HuH-7 (cell line): ENCODE measurements at regions not wholly inside any gene's neighbourhood (a gene's known extent, or its start where the extent isn't known, plus 50 kb on each side); places are given as distances from the start of the nearest gene placed in this dataset.
"Not testable (repeated sequence)": the region's sequence is repeated elsewhere in the genome, so short reads cannot be mapped to it uniquely, and the experiment has no call there.

Experiments
- DNase-seq: peaks from one replicate; pipeline ENCODE4 v3.0.0; 2011; ENCODE audit warnings: low spot score

- DNase-seq = not testable (repeated sequence)
Observed at GRCh38 chr3:195970873-195971272, 62.5 kb upstream of the TNK2 start.

GRCh38 chr3:195969838-195970776 lies 61.8 kb upstream of the TNK2 start:
- not testable (repeated sequence) for DNase-seq

GRCh38 chr3:195969341-195969740 lies 61.0 kb upstream of the TNK2 start:
- DNase-seq = not testable (repeated sequence)

- not testable (repeated sequence) for DNase-seq
Observed at GRCh38 chr3:195968104-195968503, 59.8 kb upstream of the TNK2 start.

GRCh38 chr3:195967387-195967720 lies 59.0 kb upstream of the TNK2 start:
- DNase-seq = not testable (repeated sequence)

- not testable (repeated sequence) for DNase-seq
Observed at GRCh38 chr3:195966563-195967386, 58.4 kb upstream of the TNK2 start.

- not testable (repeated sequence) for DNase-seq
Observed at GRCh38 chr3:195965217-195965616, 56.9 kb upstream of the TNK2 start.

GRCh38 chr3:195964318-195965107 lies 56.2 kb upstream of the TNK2 start:
- DNase-seq = not testable (repeated sequence)

GRCh38 chr3:195962222-195962621 lies 53.9 kb upstream of the TNK2 start:
- DNase-seq = not testable (repeated sequence)

GRCh38 chr3:195960971-195961775 lies 52.8 kb upstream of the TNK2 start:
- not testable (repeated sequence) for DNase-seq

GRCh38 chr3:195960164-195960563 lies 51.8 kb upstream of the TNK2 start:
- not testable (repeated sequence) for DNase-seq

- not testable (repeated sequence) for DNase-seq
Observed at GRCh38 chr3:195959367-195960157, 51.2 kb upstream of the TNK2 start.

GRCh38 chr3:195958736-195959135 lies 50.4 kb upstream of the TNK2 start:
- DNase-seq = not testable (repeated sequence)
